ENCODE measurements at regions not wholly inside any gene's neighbourhood (a gene's known extent, or its start where the extent isn't known, plus 50 kb on each side); places are given as distances from the start of the nearest gene placed in this dataset.

DNA sequence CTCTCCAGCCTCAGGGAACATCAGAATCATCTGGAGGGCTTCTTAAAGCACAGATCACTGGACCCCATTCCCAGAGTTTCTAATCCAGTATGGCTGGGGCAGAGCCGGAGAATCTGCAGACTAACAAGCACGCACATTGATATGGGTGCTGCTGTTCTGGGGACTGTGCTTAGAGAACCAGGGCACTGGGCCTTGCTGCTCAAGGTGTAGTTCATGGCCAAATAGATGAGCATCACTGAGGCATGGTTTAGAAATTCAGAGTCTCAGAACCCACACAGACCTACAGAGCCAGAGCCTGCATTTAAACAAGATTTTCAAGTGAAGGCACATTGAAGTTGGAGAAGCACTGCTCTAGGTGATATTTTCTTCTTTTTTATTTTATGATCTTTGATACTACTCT, 376.8 kb upstream of the PHF14 start:
- no peak overlapping the region for H3K27ac ChIP-seq (ENCODE audit: low read length)
- H3K27me3 ChIP-seq (ENCODE audit: insufficient read depth, low read depth, low read length): no peaks in the 10 kb centered on the region
- H3K4me2 ChIP-seq (ENCODE audit: low read length): no peak overlapping the region
- no peaks in the 10 kb centered on the region for H3K9me2 ChIP-seq (ENCODE audit: insufficient read depth, low read length)
- H4K20me1 ChIP-seq (ENCODE audit: insufficient read depth): no peaks in the 10 kb centered on the region
- no peaks in the 10 kb centered on the region for H3K79me2 ChIP-seq (replicated peaks; ENCODE audit: insufficient read depth, low read length)
- H2AFZ ChIP-seq (ENCODE audit: low read depth, low read length): no peak overlapping the region
- H3F3A ChIP-seq (ENCODE audit: insufficient read depth, low read length, poor library complexity, severe bottlenecking): no peaks in the 10 kb centered on the region
- H3K36me3 ChIP-seq (ENCODE audit: insufficient read depth, low read length): no peaks in the 10 kb centered on the region
- H3K4me3 ChIP-seq (ENCODE audit: low read length): no peak overlapping the region
- TF ChIP-seq EZH2 (IDR thresholded peaks at IDR 0.05; ENCODE audit: borderline replicate concordance, insufficient read depth, low read length, poor library complexity, severe bottlenecking): no peak
- TF ChIP-seq SMC3 (conservative IDR thresholded peaks at IDR 0.05; ENCODE audit: poor library complexity): no peak
- no peak for TF ChIP-seq POLR2AphosphoS5 (IDR thresholded peaks at IDR 0.05)
- TF ChIP-seq EP300 (conservative IDR thresholded peaks at IDR 0.05; ENCODE audit: poor library complexity, severe bottlenecking): no peak
- no peak for TF ChIP-seq TAF1 (IDR thresholded peaks at IDR 0.05; ENCODE audit: low read depth)
- no peak overlapping the region for H3K9ac ChIP-seq (ENCODE audit: low read length)
- no peaks in the 10 kb centered on the region for H3K9me3 ChIP-seq (ENCODE audit: low read length)

DNA sequence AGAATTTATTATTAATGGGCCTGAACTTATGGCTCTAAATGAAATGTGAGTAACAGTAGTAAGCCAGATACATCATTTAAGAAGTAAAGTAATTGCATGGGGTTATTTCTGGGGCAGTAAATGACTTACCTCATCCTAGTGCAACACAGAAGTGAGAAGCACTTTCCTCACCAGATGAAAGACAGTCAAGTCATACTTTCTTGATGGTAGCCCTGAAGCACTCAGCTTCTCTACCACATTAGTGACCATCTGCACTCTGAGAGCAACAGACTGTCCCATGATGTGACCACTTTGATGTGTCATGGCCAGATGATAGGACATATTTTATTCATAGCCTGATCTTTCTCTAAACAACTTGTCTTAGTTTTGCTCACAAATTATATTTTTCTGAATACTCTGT, 369.5 kb upstream of the PHF14 start:
- Histone ChIP-seq H2AFZ (ENCODE audit: low read depth, low read length) (no peak overlapping the region), H3K27me3 (ENCODE audit: insufficient read depth, low read depth, low read length) (no peaks in the 10 kb centered on the region), H4K20me1 (ENCODE audit: insufficient read depth) (no peaks in the 10 kb centered on the region), H3K36me3 (ENCODE audit: insufficient read depth, low read length) (no peaks in the 10 kb centered on the region), H3K79me2 (replicated peaks; ENCODE audit: insufficient read depth, low read length) (no peaks in the 10 kb centered on the region), H3K4me2 (ENCODE audit: low read length) (no peak overlapping the region), H3K9me2 (ENCODE audit: insufficient read depth, low read length) (no peaks in the 10 kb centered on the region), H3K27ac (ENCODE audit: low read length) (no peak overlapping the region), H3K9me3 (ENCODE audit: low read length) (no peaks in the 10 kb centered on the region), H3F3A (ENCODE audit: insufficient read depth, low read length, poor library complexity, severe bottlenecking) (no peaks in the 10 kb centered on the region), H3K9ac (ENCODE audit: low read length) (no peak overlapping the region), H3K4me3 (ENCODE audit: low read length) (no peak overlapping the region)
- TF ChIP-seq, protein P1, sequence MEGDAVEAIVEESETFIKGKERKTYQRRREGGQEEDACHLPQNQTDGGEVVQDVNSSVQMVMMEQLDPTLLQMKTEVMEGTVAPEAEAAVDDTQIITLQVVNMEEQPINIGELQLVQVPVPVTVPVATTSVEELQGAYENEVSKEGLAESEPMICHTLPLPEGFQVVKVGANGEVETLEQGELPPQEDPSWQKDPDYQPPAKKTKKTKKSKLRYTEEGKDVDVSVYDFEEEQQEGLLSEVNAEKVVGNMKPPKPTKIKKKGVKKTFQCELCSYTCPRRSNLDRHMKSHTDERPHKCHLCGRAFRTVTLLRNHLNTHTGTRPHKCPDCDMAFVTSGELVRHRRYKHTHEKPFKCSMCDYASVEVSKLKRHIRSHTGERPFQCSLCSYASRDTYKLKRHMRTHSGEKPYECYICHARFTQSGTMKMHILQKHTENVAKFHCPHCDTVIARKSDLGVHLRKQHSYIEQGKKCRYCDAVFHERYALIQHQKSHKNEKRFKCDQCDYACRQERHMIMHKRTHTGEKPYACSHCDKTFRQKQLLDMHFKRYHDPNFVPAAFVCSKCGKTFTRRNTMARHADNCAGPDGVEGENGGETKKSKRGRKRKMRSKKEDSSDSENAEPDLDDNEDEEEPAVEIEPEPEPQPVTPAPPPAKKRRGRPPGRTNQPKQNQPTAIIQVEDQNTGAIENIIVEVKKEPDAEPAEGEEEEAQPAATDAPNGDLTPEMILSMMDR (IDR thresholded peaks at IDR 0.05; ENCODE audit: poor library complexity, severe bottlenecking): no peak
- TF ChIP-seq TAF1 (IDR thresholded peaks at IDR 0.05; ENCODE audit: low read depth) (no peak), MXI1 (conservative IDR thresholded peaks at IDR 0.05; ENCODE audit: poor library complexity, severe bottlenecking) (no peak), EP300 (conservative IDR thresholded peaks at IDR 0.05; ENCODE audit: poor library complexity, severe bottlenecking) (no peak), EZH2 (IDR thresholded peaks at IDR 0.05; ENCODE audit: borderline replicate concordance, insufficient read depth, low read length, poor library complexity, severe bottlenecking) (no peak), POLR2AphosphoS5 (IDR thresholded peaks at IDR 0.05) (no peak), RAD21 (conservative IDR thresholded peaks at IDR 0.05) (no peak), SMC3 (conservative IDR thresholded peaks at IDR 0.05; ENCODE audit: poor library complexity) (no peak)
- TF ChIP-seq, protein P2, sequence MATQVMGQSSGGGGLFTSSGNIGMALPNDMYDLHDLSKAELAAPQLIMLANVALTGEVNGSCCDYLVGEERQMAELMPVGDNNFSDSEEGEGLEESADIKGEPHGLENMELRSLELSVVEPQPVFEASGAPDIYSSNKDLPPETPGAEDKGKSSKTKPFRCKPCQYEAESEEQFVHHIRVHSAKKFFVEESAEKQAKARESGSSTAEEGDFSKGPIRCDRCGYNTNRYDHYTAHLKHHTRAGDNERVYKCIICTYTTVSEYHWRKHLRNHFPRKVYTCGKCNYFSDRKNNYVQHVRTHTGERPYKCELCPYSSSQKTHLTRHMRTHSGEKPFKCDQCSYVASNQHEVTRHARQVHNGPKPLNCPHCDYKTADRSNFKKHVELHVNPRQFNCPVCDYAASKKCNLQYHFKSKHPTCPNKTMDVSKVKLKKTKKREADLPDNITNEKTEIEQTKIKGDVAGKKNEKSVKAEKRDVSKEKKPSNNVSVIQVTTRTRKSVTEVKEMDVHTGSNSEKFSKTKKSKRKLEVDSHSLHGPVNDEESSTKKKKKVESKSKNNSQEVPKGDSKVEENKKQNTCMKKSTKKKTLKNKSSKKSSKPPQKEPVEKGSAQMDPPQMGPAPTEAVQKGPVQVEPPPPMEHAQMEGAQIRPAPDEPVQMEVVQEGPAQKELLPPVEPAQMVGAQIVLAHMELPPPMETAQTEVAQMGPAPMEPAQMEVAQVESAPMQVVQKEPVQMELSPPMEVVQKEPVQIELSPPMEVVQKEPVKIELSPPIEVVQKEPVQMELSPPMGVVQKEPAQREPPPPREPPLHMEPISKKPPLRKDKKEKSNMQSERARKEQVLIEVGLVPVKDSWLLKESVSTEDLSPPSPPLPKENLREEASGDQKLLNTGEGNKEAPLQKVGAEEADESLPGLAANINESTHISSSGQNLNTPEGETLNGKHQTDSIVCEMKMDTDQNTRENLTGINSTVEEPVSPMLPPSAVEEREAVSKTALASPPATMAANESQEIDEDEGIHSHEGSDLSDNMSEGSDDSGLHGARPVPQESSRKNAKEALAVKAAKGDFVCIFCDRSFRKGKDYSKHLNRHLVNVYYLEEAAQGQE (IDR thresholded peaks at IDR 0.05; ENCODE audit: borderline replicate concordance): no peak

Measured in neural cell (in vitro differentiated cells).